ENCODE measurements at regions not wholly inside any gene's neighbourhood (a gene's known extent, or its start where the extent isn't known, plus 50 kb on each side); places are given as distances from the start of the nearest gene placed in this dataset.
A peak's percentile ranks its signal among the peaks of the same experiment; 100 is the strongest.

DNA sequence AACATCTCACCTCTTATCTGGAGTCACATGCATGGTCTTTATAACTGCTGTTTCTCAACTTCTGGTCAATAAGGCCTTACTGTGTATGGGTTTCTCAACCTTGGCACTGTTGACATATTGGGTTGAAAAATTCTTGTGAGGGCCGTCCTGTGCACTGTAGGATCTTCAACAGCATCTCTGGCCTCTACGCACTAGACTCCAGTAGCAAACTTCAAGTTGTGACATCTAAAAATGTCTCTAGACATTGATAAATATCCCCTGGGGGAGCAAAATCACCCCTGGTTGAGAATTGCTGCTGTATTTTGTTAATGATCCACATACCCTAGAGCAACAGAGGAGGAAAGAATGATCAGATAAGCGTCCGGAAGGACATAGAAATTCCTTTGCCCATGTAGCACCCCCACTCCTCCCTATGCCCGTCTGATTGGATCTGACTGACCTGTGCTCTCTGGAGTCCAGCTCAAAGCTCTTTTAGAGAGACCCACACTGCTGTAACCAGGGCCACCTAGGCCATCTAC, 423.5 kb upstream of the ZMIZ1 start:
- Histone ChIP-seq H3K36me3 (ENCODE audit: control insufficient read depth in 3 of 3, insufficient read depth in 2 of 3, low read depth in 1 of 3, low read length in 3 of 3) (no peaks in the 10 kb centered on the region), H3K9me3 (ENCODE audit: control insufficient read depth in 2 of 2, insufficient read depth in 1 of 2, low read depth in 1 of 2, low read length in 1 of 2) (peaks cover 0 to 6% of the 10 kb centered on the region in 2 donors), H3K27ac (ENCODE audit: low read depth in 1 of 3, low read length in 2 of 3) (peak overlapping the region in 1 of 3 donors; percentile 9), H3K4me1 (ENCODE audit: control insufficient read depth in 3 of 3, insufficient read depth in 2 of 3, low read depth in 1 of 3, low read length in 2 of 3) (peaks cover 0 to 4% (median 0%) of the 10 kb centered on the region in 3 donors), H3K4me3 (ENCODE audit: low read depth in 1 of 3, low read length in 3 of 3) (no peak overlapping the region), H3K27me3 (ENCODE audit: control insufficient read depth in 3 of 3, insufficient read depth in 3 of 3, low read length in 3 of 3) (no peaks in the 10 kb centered on the region)
- no peak for FAIRE-seq
- DNase-seq: peak in 1 of 2 donors; percentile 68
- WGBS, 3 donors: 88 to 94% (median 91%) methylated on average over 5 of the region's 5 CpGs

DNA sequence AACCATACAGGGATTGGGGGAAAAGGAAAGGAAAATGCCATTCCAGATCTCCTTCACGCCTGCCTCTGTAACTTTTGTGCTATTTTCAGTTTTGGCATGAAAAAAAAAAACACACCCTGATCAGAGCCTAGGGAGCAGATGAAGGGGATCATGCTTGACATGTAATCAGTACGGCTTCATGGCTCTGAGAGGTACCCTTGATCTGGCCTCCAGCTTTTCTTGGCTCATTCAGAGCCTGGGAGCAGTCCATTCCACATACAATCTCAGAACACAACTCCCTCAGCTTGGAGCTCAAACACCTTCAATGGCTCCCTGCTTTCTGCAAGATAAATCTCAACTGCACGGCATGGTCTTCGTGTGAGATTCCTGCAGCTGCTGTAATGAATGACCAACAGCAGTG, 422.8 kb upstream of the ZMIZ1 start:
- DNase-seq: no peak
- no peak overlapping the region for H3K27ac ChIP-seq (ENCODE audit: low read depth in 1 of 3, low read length in 2 of 3)
- no peaks in the 10 kb centered on the region for H3K27me3 ChIP-seq (ENCODE audit: control insufficient read depth in 3 of 3, insufficient read depth in 3 of 3, low read length in 3 of 3)
- H3K9me3 ChIP-seq (ENCODE audit: control insufficient read depth in 2 of 2, insufficient read depth in 1 of 2, low read depth in 1 of 2, low read length in 1 of 2): peaks cover 0 to 6% of the 10 kb centered on the region in 2 donors
- no peak overlapping the region for H3K4me3 ChIP-seq (ENCODE audit: low read depth in 1 of 3, low read length in 3 of 3)
- FAIRE-seq: no peak
- peaks cover 0 to 4% (median 0%) of the 10 kb centered on the region in 3 donors for H3K4me1 ChIP-seq (ENCODE audit: control insufficient read depth in 3 of 3, insufficient read depth in 2 of 3, low read depth in 1 of 3, low read length in 2 of 3)
- 81 to 95% (median 94%) methylated on average over 4 of the region's 4 CpGs for WGBS, 3 donors
- H3K36me3 ChIP-seq (ENCODE audit: control insufficient read depth in 3 of 3, insufficient read depth in 2 of 3, low read depth in 1 of 3, low read length in 3 of 3): no peaks in the 10 kb centered on the region

DNA sequence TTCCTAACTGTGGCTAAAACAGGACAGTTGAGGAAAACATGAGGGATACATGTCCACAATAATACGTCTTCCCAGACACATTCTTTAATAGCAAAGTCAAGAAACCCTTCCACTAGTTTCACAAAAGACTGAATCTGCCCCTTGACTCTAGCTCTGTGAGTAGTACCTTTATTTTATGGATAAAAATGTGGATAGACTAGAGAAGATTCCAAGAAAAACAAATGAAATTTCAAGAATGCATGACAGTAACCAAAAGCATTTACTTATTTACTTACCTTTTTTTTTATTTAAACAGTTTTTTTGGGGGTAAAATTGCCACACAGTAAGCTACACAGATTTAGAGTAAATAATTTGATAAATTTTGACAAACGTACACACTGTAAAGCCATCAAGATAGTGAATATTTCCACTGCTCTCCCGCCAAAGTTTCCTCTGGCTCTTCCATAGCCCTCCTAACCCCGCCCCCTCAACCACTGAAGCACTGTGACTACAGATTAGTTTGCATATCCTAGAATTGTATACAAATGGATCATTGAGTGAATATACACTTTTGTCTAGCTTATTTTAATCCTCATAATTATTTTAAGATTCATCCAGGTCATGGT, 420.4 kb upstream of the ZMIZ1 start:
- H3K27me3 ChIP-seq (ENCODE audit: control insufficient read depth in 3 of 3, insufficient read depth in 3 of 3, low read length in 3 of 3): no peaks in the 10 kb centered on the region
- WGBS, 3 donors: 70 to 83% (median 76%) methylated on average over 4 of the region's 4 CpGs
- DNase-seq: no peak
- FAIRE-seq: no peak
- no peak overlapping the region for H3K4me3 ChIP-seq (ENCODE audit: low read depth in 1 of 3, low read length in 3 of 3)
- no peak overlapping the region for H3K27ac ChIP-seq (ENCODE audit: low read depth in 1 of 3, low read length in 2 of 3)
- H3K9me3 ChIP-seq (ENCODE audit: control insufficient read depth in 2 of 2, insufficient read depth in 1 of 2, low read depth in 1 of 2, low read length in 1 of 2): peaks cover 0 to 4% of the 10 kb centered on the region in 2 donors
- H3K4me1 ChIP-seq (ENCODE audit: control insufficient read depth in 3 of 3, insufficient read depth in 2 of 3, low read depth in 1 of 3, low read length in 2 of 3): peaks cover 0 to 4% (median 0%) of the 10 kb centered on the region in 3 donors
- H3K36me3 ChIP-seq (ENCODE audit: control insufficient read depth in 3 of 3, insufficient read depth in 2 of 3, low read depth in 1 of 3, low read length in 3 of 3): no peaks in the 10 kb centered on the region

DNA sequence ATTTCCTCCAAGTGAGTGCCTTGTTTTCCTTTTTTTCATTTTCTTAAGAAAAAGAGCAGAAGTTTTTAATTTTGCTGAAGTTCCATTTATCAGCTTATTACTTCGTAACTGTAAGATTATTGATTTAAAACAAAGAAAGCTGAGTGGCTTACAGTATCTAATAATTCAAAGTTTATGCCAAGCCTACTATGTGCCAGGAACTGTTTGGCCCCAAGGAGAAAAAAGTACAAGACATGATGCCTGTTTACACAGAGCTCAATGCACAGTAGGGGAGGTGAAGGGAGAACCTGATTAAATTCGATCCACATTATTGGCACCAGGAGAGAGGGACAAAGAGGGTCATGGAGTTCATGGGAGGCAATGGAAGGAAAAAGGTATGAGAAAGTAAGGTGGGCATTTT, 419.3 kb upstream of the ZMIZ1 start:
- no peak for DNase-seq
- Histone ChIP-seq H3K4me3 (ENCODE audit: low read depth in 1 of 3, low read length in 3 of 3) (no peak overlapping the region), H3K27me3 (ENCODE audit: control insufficient read depth in 3 of 3, insufficient read depth in 3 of 3, low read length in 3 of 3) (no peaks in the 10 kb centered on the region), H3K27ac (ENCODE audit: low read depth in 1 of 3, low read length in 2 of 3) (no peak overlapping the region), H3K9me3 (ENCODE audit: control insufficient read depth in 2 of 2, insufficient read depth in 1 of 2, low read depth in 1 of 2, low read length in 1 of 2) (peaks cover 0 to 5% of the 10 kb centered on the region in 2 donors), H3K4me1 (ENCODE audit: control insufficient read depth in 3 of 3, insufficient read depth in 2 of 3, low read depth in 1 of 3, low read length in 2 of 3) (peaks cover 0 to 4% (median 0%) of the 10 kb centered on the region in 3 donors), H3K36me3 (ENCODE audit: control insufficient read depth in 3 of 3, insufficient read depth in 2 of 3, low read depth in 1 of 3, low read length in 3 of 3) (no peaks in the 10 kb centered on the region)
- 85 to 89% (median 85%) methylated on average over 2 of the region's 2 CpGs for WGBS, 3 donors
- FAIRE-seq: no peak

DNA sequence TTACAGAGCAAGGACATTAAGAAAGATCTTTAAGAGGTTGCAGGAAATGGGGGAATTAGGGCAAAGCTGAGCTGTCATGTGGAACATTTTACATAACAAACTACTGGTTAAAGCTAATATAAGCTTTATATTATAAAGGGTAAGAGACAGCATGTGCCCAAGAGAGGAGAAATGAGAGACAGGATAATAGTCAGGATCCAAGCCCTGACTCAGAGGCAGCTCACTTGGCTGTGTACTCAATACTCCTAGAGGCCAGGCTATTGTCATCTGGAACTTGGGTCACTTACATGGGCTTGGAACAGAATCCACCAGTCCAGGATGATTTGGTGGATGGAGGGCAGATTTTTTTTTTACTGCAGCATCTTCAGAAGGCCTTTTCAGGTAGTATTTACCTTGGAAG, 418.6 kb upstream of the ZMIZ1 start:
- Histone ChIP-seq H3K4me3 (ENCODE audit: low read depth in 1 of 3, low read length in 3 of 3) (no peak overlapping the region), H3K36me3 (ENCODE audit: control insufficient read depth in 3 of 3, insufficient read depth in 2 of 3, low read depth in 1 of 3, low read length in 3 of 3) (no peaks in the 10 kb centered on the region), H3K27me3 (ENCODE audit: control insufficient read depth in 3 of 3, insufficient read depth in 3 of 3, low read length in 3 of 3) (no peaks in the 10 kb centered on the region), H3K9me3 (ENCODE audit: control insufficient read depth in 2 of 2, insufficient read depth in 1 of 2, low read depth in 1 of 2, low read length in 1 of 2) (peaks cover 0 to 2% of the 10 kb centered on the region in 2 donors), H3K27ac (ENCODE audit: low read depth in 1 of 3, low read length in 2 of 3) (no peak overlapping the region), H3K4me1 (ENCODE audit: control insufficient read depth in 3 of 3, insufficient read depth in 2 of 3, low read depth in 1 of 3, low read length in 2 of 3) (peaks cover 0 to 4% (median 0%) of the 10 kb centered on the region in 3 donors)
- DNase-seq: no peak
- no peak for FAIRE-seq

DNA sequence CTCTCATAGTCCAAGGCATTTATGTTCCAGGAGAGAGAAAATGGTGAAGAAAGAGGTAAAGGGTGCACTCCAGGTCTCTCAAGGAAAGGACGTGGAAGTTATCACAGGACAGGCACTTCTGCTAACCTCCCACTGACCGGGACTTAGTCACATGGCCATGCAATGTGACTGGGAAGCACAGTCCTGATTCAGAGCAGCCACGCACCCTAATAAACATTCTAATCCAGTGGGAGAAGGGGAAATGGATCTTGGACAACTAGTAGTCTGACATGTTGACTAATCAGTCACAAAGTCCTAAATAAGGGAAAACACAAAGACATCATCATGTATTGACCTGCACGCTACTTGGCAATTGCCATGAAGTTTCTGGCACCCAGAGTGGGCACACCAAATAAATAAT, 417.5 kb upstream of the ZMIZ1 start:
- H3K27me3 ChIP-seq (ENCODE audit: control insufficient read depth in 3 of 3, insufficient read depth in 3 of 3, low read length in 3 of 3): no peaks in the 10 kb centered on the region
- FAIRE-seq: no peak

DNA sequence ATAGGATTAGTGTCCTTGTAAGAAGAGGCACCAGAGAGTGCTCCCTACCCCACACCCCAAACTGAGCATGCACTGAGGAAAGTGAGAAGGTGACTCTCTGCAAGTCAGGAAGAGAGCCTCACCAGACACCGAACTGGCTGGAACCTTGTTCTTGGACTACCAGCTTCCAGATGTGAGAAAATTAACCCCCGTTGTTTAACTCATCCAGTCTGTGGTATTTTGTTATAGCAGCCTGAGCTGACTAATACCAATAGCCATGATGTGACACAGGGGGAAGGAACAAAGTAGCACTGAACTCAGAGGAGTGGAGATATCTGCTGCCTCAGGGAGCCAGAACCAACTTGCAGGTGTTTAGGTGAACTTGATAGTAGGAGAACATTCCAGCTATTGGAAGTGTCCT, 415.2 kb upstream of the ZMIZ1 start:
- no peaks in the 10 kb centered on the region for H3K36me3 ChIP-seq (ENCODE audit: control insufficient read depth in 3 of 3, insufficient read depth in 2 of 3, low read depth in 1 of 3, low read length in 3 of 3)
- FAIRE-seq: no peak
- H3K4me3 ChIP-seq (ENCODE audit: low read depth in 1 of 3, low read length in 3 of 3): no peak overlapping the region
- 76 to 85% (median 84%) methylated on average over 2 of the region's 2 CpGs for WGBS, 3 donors
- DNase-seq: no peak
- peaks cover 0 to 16% (median 0%) of the 10 kb centered on the region in 3 donors for H3K4me1 ChIP-seq (ENCODE audit: control insufficient read depth in 3 of 3, insufficient read depth in 2 of 3, low read depth in 1 of 3, low read length in 2 of 3)
- no peak overlapping the region for H3K27ac ChIP-seq (ENCODE audit: low read depth in 1 of 3, low read length in 2 of 3)
- H3K27me3 ChIP-seq (ENCODE audit: control insufficient read depth in 3 of 3, insufficient read depth in 3 of 3, low read length in 3 of 3): no peaks in the 10 kb centered on the region
- H3K9me3 ChIP-seq (ENCODE audit: control insufficient read depth in 2 of 2, insufficient read depth in 1 of 2, low read depth in 1 of 2, low read length in 1 of 2): peaks cover 0 to 2% of the 10 kb centered on the region in 2 donors

More for the DNA sequence above, 417.5 kb upstream of the ZMIZ1 start:
- Histone ChIP-seq H3K9me3 (ENCODE audit: control insufficient read depth in 2 of 2, insufficient read depth in 1 of 2, low read depth in 1 of 2, low read length in 1 of 2) (peaks cover 0 to 2% of the 10 kb centered on the region in 2 donors), H3K36me3 (ENCODE audit: control insufficient read depth in 3 of 3, insufficient read depth in 2 of 3, low read depth in 1 of 3, low read length in 3 of 3) (no peaks in the 10 kb centered on the region), H3K4me1 (ENCODE audit: control insufficient read depth in 3 of 3, insufficient read depth in 2 of 3, low read depth in 1 of 3, low read length in 2 of 3) (peaks cover 0 to 6% (median 0%) of the 10 kb centered on the region in 3 donors), H3K27ac (ENCODE audit: low read depth in 1 of 3, low read length in 2 of 3) (no peak overlapping the region), H3K4me3 (ENCODE audit: low read depth in 1 of 3, low read length in 3 of 3) (no peak overlapping the region)
- DNase-seq: no peak
- 85 to 90% (median 87%) methylated on average over 4 of the region's 4 CpGs for WGBS, 3 donors

DNA sequence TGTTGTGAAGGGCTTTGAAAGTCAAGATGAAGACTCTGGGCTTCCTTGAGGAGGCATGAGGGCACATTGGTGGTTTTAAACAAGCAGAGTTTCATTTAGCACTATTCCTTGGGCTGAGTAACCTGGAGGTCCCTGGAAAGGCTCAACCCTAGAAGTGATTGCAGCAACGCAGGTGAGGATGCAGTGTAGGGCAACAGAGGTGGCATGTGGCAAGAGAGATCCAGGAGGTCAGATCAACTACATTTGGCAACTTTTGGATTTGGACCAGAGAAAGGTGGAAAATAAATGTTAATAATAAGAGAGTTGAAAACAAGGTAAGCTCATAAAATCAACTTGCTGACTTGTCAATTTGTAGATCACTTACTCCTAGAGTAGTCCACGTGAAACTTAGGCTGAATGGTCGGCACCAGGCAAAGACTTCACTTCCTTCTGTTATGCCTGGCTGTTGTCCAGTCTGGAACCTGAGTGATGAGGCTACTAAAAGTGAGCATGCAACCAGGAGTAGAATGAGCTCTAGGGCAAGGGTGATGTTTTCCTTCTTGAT, 414.6 kb upstream of the ZMIZ1 start:
- Histone ChIP-seq H3K36me3 (ENCODE audit: control insufficient read depth in 3 of 3, insufficient read depth in 2 of 3, low read depth in 1 of 3, low read length in 3 of 3) (no peaks in the 10 kb centered on the region), H3K4me3 (ENCODE audit: low read depth in 1 of 3, low read length in 3 of 3) (no peak overlapping the region), H3K27me3 (ENCODE audit: control insufficient read depth in 3 of 3, insufficient read depth in 3 of 3, low read length in 3 of 3) (no peaks in the 10 kb centered on the region), H3K9me3 (ENCODE audit: control insufficient read depth in 2 of 2, insufficient read depth in 1 of 2, low read depth in 1 of 2, low read length in 1 of 2) (peaks cover 0 to 2% of the 10 kb centered on the region in 2 donors), H3K27ac (ENCODE audit: low read depth in 1 of 3, low read length in 2 of 3) (no peak overlapping the region), H3K4me1 (ENCODE audit: control insufficient read depth in 3 of 3, insufficient read depth in 2 of 3, low read depth in 1 of 3, low read length in 2 of 3) (peaks cover 0 to 16% (median 0%) of the 10 kb centered on the region in 3 donors)
- FAIRE-seq: no peak
- DNase-seq: no peak
- WGBS, 3 donors: 61 to 83% (median 65%) methylated on average over 3 of the region's 3 CpGs
